ENCODE measurements at regions not wholly inside any gene's neighbourhood (a gene's known extent, or its start where the extent isn't known, plus 50 kb on each side); places are given as distances from the start of the nearest gene placed in this dataset.

DNA sequence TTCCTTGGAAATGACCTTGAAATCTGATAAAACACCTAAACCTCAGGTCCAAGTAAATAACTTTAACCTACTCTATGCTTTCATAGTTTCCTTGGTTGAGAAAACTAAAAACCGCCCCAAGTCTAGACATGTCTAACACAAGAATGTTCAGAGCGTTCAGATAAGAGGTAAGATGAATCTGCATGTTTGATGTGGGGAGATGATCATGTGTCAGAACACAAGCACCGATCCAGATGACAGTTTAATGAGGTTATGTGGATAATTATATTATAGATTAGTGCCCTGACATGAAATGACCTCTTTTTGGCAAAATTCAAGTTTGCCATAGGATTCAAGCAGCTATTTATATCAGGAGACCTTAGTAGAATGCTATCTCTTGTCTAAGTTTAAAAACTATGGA lies 729.8 kb upstream of the SOX11 start:
- TF ChIP-seq, protein P1, sequence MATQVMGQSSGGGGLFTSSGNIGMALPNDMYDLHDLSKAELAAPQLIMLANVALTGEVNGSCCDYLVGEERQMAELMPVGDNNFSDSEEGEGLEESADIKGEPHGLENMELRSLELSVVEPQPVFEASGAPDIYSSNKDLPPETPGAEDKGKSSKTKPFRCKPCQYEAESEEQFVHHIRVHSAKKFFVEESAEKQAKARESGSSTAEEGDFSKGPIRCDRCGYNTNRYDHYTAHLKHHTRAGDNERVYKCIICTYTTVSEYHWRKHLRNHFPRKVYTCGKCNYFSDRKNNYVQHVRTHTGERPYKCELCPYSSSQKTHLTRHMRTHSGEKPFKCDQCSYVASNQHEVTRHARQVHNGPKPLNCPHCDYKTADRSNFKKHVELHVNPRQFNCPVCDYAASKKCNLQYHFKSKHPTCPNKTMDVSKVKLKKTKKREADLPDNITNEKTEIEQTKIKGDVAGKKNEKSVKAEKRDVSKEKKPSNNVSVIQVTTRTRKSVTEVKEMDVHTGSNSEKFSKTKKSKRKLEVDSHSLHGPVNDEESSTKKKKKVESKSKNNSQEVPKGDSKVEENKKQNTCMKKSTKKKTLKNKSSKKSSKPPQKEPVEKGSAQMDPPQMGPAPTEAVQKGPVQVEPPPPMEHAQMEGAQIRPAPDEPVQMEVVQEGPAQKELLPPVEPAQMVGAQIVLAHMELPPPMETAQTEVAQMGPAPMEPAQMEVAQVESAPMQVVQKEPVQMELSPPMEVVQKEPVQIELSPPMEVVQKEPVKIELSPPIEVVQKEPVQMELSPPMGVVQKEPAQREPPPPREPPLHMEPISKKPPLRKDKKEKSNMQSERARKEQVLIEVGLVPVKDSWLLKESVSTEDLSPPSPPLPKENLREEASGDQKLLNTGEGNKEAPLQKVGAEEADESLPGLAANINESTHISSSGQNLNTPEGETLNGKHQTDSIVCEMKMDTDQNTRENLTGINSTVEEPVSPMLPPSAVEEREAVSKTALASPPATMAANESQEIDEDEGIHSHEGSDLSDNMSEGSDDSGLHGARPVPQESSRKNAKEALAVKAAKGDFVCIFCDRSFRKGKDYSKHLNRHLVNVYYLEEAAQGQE (IDR thresholded peaks at IDR 0.05; ENCODE audit: insufficient read depth in 1 of 2, low read depth in 2 of 2, low read length in 2 of 2): no peak
- no peak for TF ChIP-seq TAF1 (IDR thresholded peaks at IDR 0.05; ENCODE audit: borderline replicate concordance, insufficient read depth, low read length)
